WERI-Rb-1 (cell line): ENCODE measurements at regions not wholly inside any gene's neighbourhood (a gene's known extent, or its start where the extent isn't known, plus 50 kb on each side); places are given as distances from the start of the nearest gene placed in this dataset.

Source experiments
- DNase-seq: peaks from one replicate; pipeline ENCODE4 v3.0.0-alpha.2; 2020
- H3K27ac ChIP-seq: fragments of 250-450 bp; sonication (Bioruptor Pico); 2 replicates; pipeline ENCODE4 v1.5.1; 2020; ENCODE audit warnings: mild to moderate bottlenecking, moderate library complexity
- H3K27me3 ChIP-seq: fragments of 250-450 bp; sonication (Bioruptor Pico); 2 replicates; pipeline ENCODE4 v1.5.1; 2021; ENCODE audit warnings: mild to moderate bottlenecking, low read depth, moderate library complexity; ENCODE audit not compliant: insufficient read depth, severe bottlenecking
- H3K36me3 ChIP-seq: fragments of 250-450 bp; sonication (Bioruptor Pico); 2 replicates; pipeline ENCODE4 v1.5.1; 2020; ENCODE audit warnings: mild to moderate bottlenecking, moderate library complexity
- H3K4me3 ChIP-seq: 2 replicates; pipeline ENCODE4 v1.5.1; 2011; ENCODE audit warnings: low read depth, mild to moderate bottlenecking, control low read depth, low read length
- H3K9me3 ChIP-seq: fragments of 250-450 bp; sonication (Bioruptor Pico); 2 replicates; pipeline ENCODE4 v1.5.1; 2021; ENCODE audit warnings: mild to moderate bottlenecking, moderate library complexity; ENCODE audit not compliant: severe bottlenecking
- CTCF ChIP-seq: IDR thresholded peaks from 2 replicates; pipeline ENCODE4 v1.5.1; 2011; ENCODE audit warnings: low read depth, mild to moderate bottlenecking, control low read depth, inconsistent platforms, low read length

GRCh38 chr10:3963191-3963673 lies 178.2 kb upstream of the KLF6 start:
- H3K4me3 ChIP-seq = no peak overlapping the region
- no peak overlapping the region for H3K27ac ChIP-seq
- H3K9me3 ChIP-seq = no peaks in the 10 kb centered on the region
- no peak for DNase-seq
- H3K36me3 ChIP-seq = no peaks in the 10 kb centered on the region
- H3K27me3 ChIP-seq = no peaks in the 10 kb centered on the region
- TF ChIP-seq CTCF = no peak

GRCh38 chr10:3961082-3961481 lies 176.1 kb upstream of the KLF6 start:
- Histone ChIP-seq H3K27ac (no peak overlapping the region), H3K36me3 (no peaks in the 10 kb centered on the region), H3K27me3 (no peaks in the 10 kb centered on the region), H3K9me3 (no peaks in the 10 kb centered on the region), H3K4me3 (no peak overlapping the region)
- no peak for TF ChIP-seq CTCF
- no peak for DNase-seq

- no peak overlapping the region for H3K4me3 ChIP-seq
Observed at GRCh38 chr10:3960496-3960895, 175.5 kb upstream of the KLF6 start.

GRCh38 chr10:3959370-3960325 lies 174.6 kb upstream of the KLF6 start:
- TF ChIP-seq CTCF = no peak
- no peaks in the 10 kb centered on the region for H3K27me3 ChIP-seq

More at GRCh38 chr10:3960496-3960895, 175.5 kb upstream of the KLF6 start:
- Histone ChIP-seq H3K36me3 (no peaks in the 10 kb centered on the region), H3K27ac (no peak overlapping the region), H3K9me3 (no peaks in the 10 kb centered on the region), H3K27me3 (no peaks in the 10 kb centered on the region)
- DNase-seq = no peak
- no peak for TF ChIP-seq CTCF

GRCh38 chr10:3958472-3958996 lies 173.5 kb upstream of the KLF6 start:
- Histone ChIP-seq H3K27me3 (no peaks in the 10 kb centered on the region), H3K9me3 (no peaks in the 10 kb centered on the region), H3K4me3 (no peak overlapping the region), H3K27ac (no peak overlapping the region), H3K36me3 (no peaks in the 10 kb centered on the region)
- DNase-seq = no peak
- no peak for TF ChIP-seq CTCF

More at GRCh38 chr10:3959370-3960325, 174.6 kb upstream of the KLF6 start:
- Histone ChIP-seq H3K4me3 (no peak overlapping the region), H3K9me3 (no peaks in the 10 kb centered on the region), H3K27ac (no peak overlapping the region), H3K36me3 (no peaks in the 10 kb centered on the region)
- no peak for DNase-seq
